HFFc6 (cell line): ENCODE measurements at regions not wholly inside any gene's neighbourhood (a gene's known extent, or its start where the extent isn't known, plus 50 kb on each side); places are given as distances from the start of the nearest gene placed in this dataset.

ENCODE experiments used
- DNase-seq: peaks from one replicate; pipeline ENCODE4 v3.0.0-alpha.2; 2018
- H3K27ac Mint-ChIP-seq: 2 replicates; pipeline ENCODE4 v1.8.0; 2020; ENCODE audit warnings: mild to moderate bottlenecking, mixed read lengths
- H3K27me3 Mint-ChIP-seq: 2 replicates; pipeline ENCODE4 v1.8.0; 2021; ENCODE audit warnings: mild to moderate bottlenecking, moderate library complexity, mixed read lengths; ENCODE audit not compliant: insufficient read depth
- H3K36me3 Mint-ChIP-seq: 2 replicates; pipeline ENCODE4 v1.8.0; 2021; ENCODE audit warnings: low read depth, mixed read lengths
- H3K4me1 Mint-ChIP-seq: 2 replicates; pipeline ENCODE4 v1.8.0; 2020; ENCODE audit warnings: low read depth, mixed read lengths
- H3K4me3 Mint-ChIP-seq: 2 replicates; pipeline ENCODE4 v1.8.0; 2020; ENCODE audit warnings: mild to moderate bottlenecking, moderate library complexity, mixed read lengths
- H3K9me3 Mint-ChIP-seq: 2 replicates; pipeline ENCODE4 v1.8.0; 2020; ENCODE audit warnings: mild to moderate bottlenecking, mixed read lengths
- TF ChIP-seq, protein P1 (sequence below): fragments of 200-600 bp; sonication (generic); IDR thresholded peaks from 2 replicates; pipeline ENCODE4 v1.5.0; 2021; ENCODE audit warnings: antibody characterized with exemption, mild to moderate bottlenecking

DNA sequence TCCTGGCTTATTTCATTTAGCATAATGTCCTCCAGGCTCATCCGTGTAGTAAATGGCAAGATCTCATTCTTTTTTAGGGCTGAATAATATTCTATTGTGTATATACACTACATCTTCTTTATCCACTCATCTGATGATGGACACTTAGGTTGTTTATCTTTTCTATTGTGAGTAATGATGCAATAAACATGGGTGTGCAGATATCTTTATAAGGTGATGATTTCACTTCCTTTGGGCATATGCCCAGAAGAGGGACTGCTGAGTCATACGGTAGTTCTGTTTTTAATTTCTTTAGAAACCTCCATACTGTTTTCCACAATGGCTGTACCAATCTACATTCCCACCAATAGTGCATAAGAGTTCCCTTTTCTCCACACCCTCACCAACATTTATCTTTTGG is 317.6 kb upstream of the CNKSR2 start:
- H3K27me3 Mint-ChIP-seq = no peaks in the 10 kb centered on the region
- TF ChIP-seq, protein P1, sequence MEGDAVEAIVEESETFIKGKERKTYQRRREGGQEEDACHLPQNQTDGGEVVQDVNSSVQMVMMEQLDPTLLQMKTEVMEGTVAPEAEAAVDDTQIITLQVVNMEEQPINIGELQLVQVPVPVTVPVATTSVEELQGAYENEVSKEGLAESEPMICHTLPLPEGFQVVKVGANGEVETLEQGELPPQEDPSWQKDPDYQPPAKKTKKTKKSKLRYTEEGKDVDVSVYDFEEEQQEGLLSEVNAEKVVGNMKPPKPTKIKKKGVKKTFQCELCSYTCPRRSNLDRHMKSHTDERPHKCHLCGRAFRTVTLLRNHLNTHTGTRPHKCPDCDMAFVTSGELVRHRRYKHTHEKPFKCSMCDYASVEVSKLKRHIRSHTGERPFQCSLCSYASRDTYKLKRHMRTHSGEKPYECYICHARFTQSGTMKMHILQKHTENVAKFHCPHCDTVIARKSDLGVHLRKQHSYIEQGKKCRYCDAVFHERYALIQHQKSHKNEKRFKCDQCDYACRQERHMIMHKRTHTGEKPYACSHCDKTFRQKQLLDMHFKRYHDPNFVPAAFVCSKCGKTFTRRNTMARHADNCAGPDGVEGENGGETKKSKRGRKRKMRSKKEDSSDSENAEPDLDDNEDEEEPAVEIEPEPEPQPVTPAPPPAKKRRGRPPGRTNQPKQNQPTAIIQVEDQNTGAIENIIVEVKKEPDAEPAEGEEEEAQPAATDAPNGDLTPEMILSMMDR = no peak
- DNase-seq = no peak
- no peak overlapping the region for H3K4me3 Mint-ChIP-seq
- H3K36me3 Mint-ChIP-seq = no peaks in the 10 kb centered on the region
- no peak overlapping the region for H3K27ac Mint-ChIP-seq
- H3K9me3 Mint-ChIP-seq = peaks cover 15% of the 10 kb centered on the region
- H3K4me1 Mint-ChIP-seq = no peaks in the 10 kb centered on the region

DNA sequence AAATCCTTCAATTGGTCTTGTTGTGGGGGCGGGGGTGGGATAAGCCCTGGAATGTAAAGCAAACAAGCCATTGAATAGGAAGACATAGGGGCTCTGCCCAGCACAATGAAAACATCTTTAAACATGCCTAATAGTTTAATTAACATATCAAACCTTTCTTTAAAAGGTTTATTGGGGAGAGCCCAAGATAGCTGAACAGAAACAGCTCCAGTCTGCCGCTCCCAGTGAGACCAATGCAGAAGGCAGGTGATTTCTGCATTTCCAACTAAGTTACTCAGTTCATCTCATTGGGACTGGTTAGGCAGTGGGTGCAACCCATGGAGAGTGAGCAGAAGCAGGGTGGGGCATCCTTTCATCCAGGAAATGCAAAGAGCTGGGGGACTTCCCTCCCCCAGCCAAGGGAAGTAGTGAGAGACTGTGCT is 327.2 kb upstream of the CNKSR2 start:
- no peaks in the 10 kb centered on the region for H3K36me3 Mint-ChIP-seq
- H3K27ac Mint-ChIP-seq = no peak overlapping the region
- H3K9me3 Mint-ChIP-seq = peaks cover 20% of the 10 kb centered on the region
- TF ChIP-seq, protein P1 = no peak
- H3K4me1 Mint-ChIP-seq = no peaks in the 10 kb centered on the region
- H3K27me3 Mint-ChIP-seq = no peaks in the 10 kb centered on the region
- H3K4me3 Mint-ChIP-seq = no peak overlapping the region
- DNase-seq = no peak

DNA sequence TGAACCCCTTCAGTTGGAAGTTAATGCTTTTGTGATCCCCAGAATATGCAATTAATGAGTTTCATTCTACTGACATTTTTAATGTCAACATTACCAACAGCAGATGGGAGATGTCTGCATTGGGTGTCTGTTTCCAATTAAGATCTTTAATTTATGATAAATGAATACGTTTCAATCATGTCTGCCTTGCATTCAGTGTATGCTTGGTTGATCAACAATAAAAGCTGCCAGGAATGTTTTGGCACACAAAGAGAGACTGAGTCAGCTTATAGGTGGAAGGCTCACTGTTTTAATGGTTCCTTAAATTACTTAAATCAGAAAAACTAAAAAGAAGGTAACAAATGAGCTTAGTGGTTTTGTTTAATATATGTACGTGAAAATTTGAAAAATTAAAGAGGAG is 359.9 kb upstream of the CNKSR2 start:
- H3K27me3 Mint-ChIP-seq = no peaks in the 10 kb centered on the region

DNA sequence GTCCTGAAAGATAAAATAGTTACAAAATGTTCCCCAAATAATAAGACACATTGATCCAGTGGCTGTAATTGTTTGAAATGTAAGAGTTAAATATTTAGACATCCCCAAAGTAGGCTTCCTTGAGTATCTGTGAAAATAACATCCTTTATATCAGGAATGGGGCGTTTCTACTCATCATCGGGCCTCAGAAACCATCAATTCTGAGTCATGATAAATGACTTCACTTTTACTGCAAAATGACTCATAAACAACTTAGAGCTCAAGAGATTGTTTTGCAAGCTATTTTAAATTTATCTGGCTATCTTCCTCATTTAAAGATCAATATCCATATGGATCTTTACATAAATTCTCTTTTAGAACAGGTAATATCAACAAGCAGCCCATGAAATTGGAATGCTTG is 369.4 kb upstream of the CNKSR2 start:
- no peak for DNase-seq
- no peak overlapping the region for H3K27ac Mint-ChIP-seq
- H3K4me3 Mint-ChIP-seq = no peak overlapping the region
- no peaks in the 10 kb centered on the region for H3K36me3 Mint-ChIP-seq
- H3K9me3 Mint-ChIP-seq = peaks cover 19% of the 10 kb centered on the region
- no peaks in the 10 kb centered on the region for H3K27me3 Mint-ChIP-seq
- H3K4me1 Mint-ChIP-seq = no peaks in the 10 kb centered on the region
- TF ChIP-seq, protein P1 = no peak

More for the DNA sequence above, 359.9 kb upstream of the CNKSR2 start:
- H3K27ac Mint-ChIP-seq = no peak overlapping the region
- no peak overlapping the region for H3K4me3 Mint-ChIP-seq
- peaks cover 24% of the 10 kb centered on the region for H3K9me3 Mint-ChIP-seq
- H3K4me1 Mint-ChIP-seq = no peaks in the 10 kb centered on the region
- H3K36me3 Mint-ChIP-seq = no peaks in the 10 kb centered on the region
- no peak for DNase-seq
- TF ChIP-seq, protein P1 = no peak

DNA sequence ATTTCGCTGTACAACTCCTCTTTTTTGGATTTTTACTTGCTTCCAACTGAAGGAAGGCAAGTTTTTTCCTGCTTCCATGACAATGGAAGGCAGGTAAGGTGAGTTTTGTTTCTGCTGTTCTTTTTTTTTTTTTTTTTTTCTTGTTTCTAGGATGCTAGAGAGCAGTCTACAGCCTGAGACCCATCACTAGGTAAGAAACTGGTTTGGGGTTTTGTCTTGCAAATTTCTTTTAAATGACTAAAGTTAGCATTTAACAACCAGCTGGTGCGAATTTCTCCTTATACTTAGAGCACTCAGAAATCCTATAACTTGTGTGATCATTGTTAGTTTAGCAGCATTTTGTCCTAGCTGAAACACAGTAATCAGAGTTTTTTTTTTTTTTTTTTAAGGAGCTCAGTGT is 378.4 kb upstream of the CNKSR2 start:
- Mint-ChIP-seq H3K27me3 (no peaks in the 10 kb centered on the region), H3K4me3 (no peak overlapping the region), H3K9me3 (peaks cover 8% of the 10 kb centered on the region), H3K27ac (no peak overlapping the region), H3K4me1 (no peaks in the 10 kb centered on the region), H3K36me3 (no peaks in the 10 kb centered on the region; the same call in 1 of the 2 replicates)
- no peak for DNase-seq
- TF ChIP-seq, protein P1 = no peak

DNA sequence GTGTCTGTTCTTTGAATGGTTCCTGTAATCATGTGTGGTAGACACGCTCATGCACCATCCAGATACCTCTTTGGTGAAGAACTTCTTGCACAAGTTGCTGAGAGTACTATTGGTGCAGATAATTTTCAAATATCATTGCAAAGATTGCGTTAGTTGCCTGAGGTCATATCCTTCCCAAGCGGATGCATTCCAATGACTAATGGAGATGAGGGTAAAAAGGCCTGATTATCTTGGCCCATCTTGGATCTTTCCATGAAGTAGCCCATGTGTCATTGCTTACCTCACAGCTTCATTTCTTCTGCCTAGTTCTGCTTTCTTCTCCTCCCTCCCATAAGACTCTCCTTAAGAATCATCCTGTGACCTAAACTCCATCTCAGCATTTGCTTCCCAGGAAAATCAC is 384.9 kb upstream of the CNKSR2 start:
- no peak for DNase-seq
- no peaks in the 10 kb centered on the region; the same call in 1 of the 2 replicates for H3K36me3 Mint-ChIP-seq

More for the DNA sequence above, 384.9 kb upstream of the CNKSR2 start:
- Mint-ChIP-seq H3K27me3 (no peaks in the 10 kb centered on the region; the same call in 1 of the 2 replicates), H3K9me3 (peaks cover 4% of the 10 kb centered on the region; the same call in 1 of the 2 replicates), H3K4me3 (no peak overlapping the region), H3K4me1 (no peaks in the 10 kb centered on the region), H3K27ac (no peak overlapping the region)
- TF ChIP-seq, protein P1 = no peak
